Upper lobe of left lung (tissue), 4 donors: ENCODE measurements at regions not wholly inside any gene's neighbourhood (a gene's known extent, or its start where the extent isn't known, plus 50 kb on each side); places are given as distances from the start of the nearest gene placed in this dataset.

Experiments used
- POLR2A ChIP-seq, 4 donors: fragments of 450-650 bp; IDR thresholded peaks; one replicate each; pipeline ENCODE4 v1.5.1; 2016 to 2017; ENCODE audit warnings: antibody characterized with exemption in 4 of 4, mild to moderate bottlenecking in 2 of 4
- POLR2AphosphoS5 ChIP-seq, 2 donors: sonication (generic); formaldehyde crosslinking; IDR thresholded peaks; one replicate each; pipeline ENCODE4 v1.5.1; 2017; ENCODE audit warnings: antibody characterized with exemption in 2 of 2

GRCh38 chr7:110507369-110507768 is 583.6 kb upstream of the LRRN3 start:
- TF ChIP-seq POLR2A (IDR thresholded peaks at IDR 0.05) (no peak), POLR2AphosphoS5 (IDR thresholded peaks at IDR 0.05) (no peak)
